Gastroesophageal sphincter (tissue), 4 donors: ENCODE measurements at regions not wholly inside any gene's neighbourhood (a gene's known extent, or its start where the extent isn't known, plus 50 kb on each side); places are given as distances from the start of the nearest gene placed in this dataset.

Source experiments
- ATAC-seq: fragments of 150-250 bp; one replicate; pipeline ENCODE4 v1.9.1; 2016; ENCODE audit warnings: mild to moderate bottlenecking, moderate library complexity
- H3K27ac ChIP-seq, 4 donors: fragments of 200-600 bp; sonication (generic) in 3 of 4; 1 replicate in 3 of 4; 2 replicates in 1 of 4; pipeline ENCODE4 v1.5.1; 2016 to 2019
- H3K27me3 ChIP-seq: fragments of 200-600 bp; sonication (generic); one replicate; pipeline ENCODE4 v1.5.1; 2019
- H3K36me3 ChIP-seq, 2 donors: fragments of 200-600 bp; sonication (generic); one replicate each; pipeline ENCODE4 v1.5.1; 2019; ENCODE audit warnings: control low read depth in 1 of 2
- H3K4me1 ChIP-seq, 3 donors: fragments of 200-600 bp; sonication (generic); 1 replicate in 2 of 3; 2 replicates in 1 of 3; pipeline ENCODE4 v1.5.1; 2016 to 2019; ENCODE audit warnings: control low read depth in 2 of 3
- H3K4me3 ChIP-seq, 2 donors: fragments of 200-600 bp; sonication (generic); one replicate each; pipeline ENCODE4 v1.5.1; 2019; ENCODE audit warnings: mild to moderate bottlenecking in 1 of 2, moderate library complexity in 1 of 2
- H3K9me3 ChIP-seq, 3 donors: fragments of 200-600 bp; sonication (generic); one replicate each; pipeline ENCODE4 v1.5.1; 2017 to 2019; ENCODE audit warnings: control low read depth in 2 of 3
- CTCF ChIP-seq, 4 experiments: fragments of 200-600 bp in 2 of 4; fragments of 450-650 bp in 2 of 4; sonication (generic) in 1 of 4; IDR thresholded peaks; one replicate each; pipeline ENCODE4 v1.5.1; 2017 to 2019; ENCODE audit warnings: antibody characterized with exemption in 4 of 4, mild to moderate bottlenecking in 2 of 4, moderate library complexity in 2 of 4
- EP300 ChIP-seq: sonication (generic); formaldehyde crosslinking; IDR thresholded peaks from one replicate; pipeline ENCODE4 v1.6.1; 2017; ENCODE audit warnings: antibody characterized with exemption, mild to moderate bottlenecking
- POLR2A ChIP-seq, 2 donors: fragments of 450-650 bp; IDR thresholded peaks; one replicate each; pipeline ENCODE4 v1.6.1; 2017; ENCODE audit warnings: antibody characterized with exemption in 2 of 2, mild to moderate bottlenecking in 2 of 2, moderate library complexity in 1 of 2
- POLR2AphosphoS5 ChIP-seq: sonication (generic); formaldehyde crosslinking; IDR thresholded peaks from one replicate; pipeline ENCODE4 v1.6.1; 2017; ENCODE audit warnings: antibody characterized with exemption
- WGBS, 2 donors: methylation state at CpG; one replicate each; pipeline ENCODE4 v1.1.5; 2018; ENCODE audit warnings: low coverage in 1 of 2; 5-methylcytosine and 5-hydroxymethylcytosine counted together

GRCh38 chr10:79005126-79005810 lies 63.5 kb upstream of the ZMIZ1 start:
- ATAC-seq: no peak
- H3K9me3 ChIP-seq: no peaks in the 10 kb centered on the region
- 53 to 72% methylated on average over 6 to 9 of the region's 11 CpGs for WGBS, 2 donors
- no peak for TF ChIP-seq EP300
- TF ChIP-seq CTCF (IDR thresholded peaks at IDR 0.05): no peak
- no peak for TF ChIP-seq POLR2AphosphoS5
- no peak for TF ChIP-seq POLR2A (IDR thresholded peaks at IDR 0.05)
- H3K4me1 ChIP-seq: no peaks in the 10 kb centered on the region
- no peaks in the 10 kb centered on the region for H3K27me3 ChIP-seq
- H3K36me3 ChIP-seq: no peaks in the 10 kb centered on the region
- no peak overlapping the region for H3K27ac ChIP-seq
- H3K4me3 ChIP-seq: no peak overlapping the region

- no peaks in the 10 kb centered on the region for H3K9me3 ChIP-seq
- H3K36me3 ChIP-seq: no peaks in the 10 kb centered on the region
- no peak for TF ChIP-seq CTCF (IDR thresholded peaks at IDR 0.05)
- no peak for TF ChIP-seq POLR2A (IDR thresholded peaks at IDR 0.05)
- TF ChIP-seq POLR2AphosphoS5: no peak
- TF ChIP-seq EP300: no peak
- WGBS, 2 donors: 93 to 97% methylated on average over 8 of the region's 8 CpGs
- H3K27me3 ChIP-seq: no peaks in the 10 kb centered on the region
- no peaks in the 10 kb centered on the region for H3K4me1 ChIP-seq
- no peak for ATAC-seq
- H3K27ac ChIP-seq: no peak overlapping the region
- H3K4me3 ChIP-seq: no peak overlapping the region
Measured at GRCh38 chr10:79007018-79007417, 61.7 kb upstream of the ZMIZ1 start.

GRCh38 chr10:79007421-79008319 lies 61.1 kb upstream of the ZMIZ1 start:
- Histone ChIP-seq H3K9me3 (no peaks in the 10 kb centered on the region), H3K36me3 (no peaks in the 10 kb centered on the region), H3K4me3 (no peak overlapping the region), H3K27ac (no peak overlapping the region), H3K4me1 (no peaks in the 10 kb centered on the region), H3K27me3 (no peaks in the 10 kb centered on the region)
- WGBS, 2 donors: 20 to 100% methylated on average over 1 to 3 of the region's 5 CpGs
- TF ChIP-seq CTCF (IDR thresholded peaks at IDR 0.05): no peak
- TF ChIP-seq EP300: no peak
- no peak for TF ChIP-seq POLR2A (IDR thresholded peaks at IDR 0.05)
- TF ChIP-seq POLR2AphosphoS5: no peak
- ATAC-seq: peak; percentile 86

- Histone ChIP-seq H3K27me3 (no peaks in the 10 kb centered on the region), H3K36me3 (no peaks in the 10 kb centered on the region), H3K9me3 (no peaks in the 10 kb centered on the region), H3K4me1 (no peaks in the 10 kb centered on the region), H3K27ac (no peak overlapping the region), H3K4me3 (no peak overlapping the region)
- TF ChIP-seq POLR2AphosphoS5 (no peak), EP300 (no peak), POLR2A (IDR thresholded peaks at IDR 0.05) (no peak), CTCF (IDR thresholded peaks at IDR 0.05) (no peak)
- 83% methylated on average over 1 of the region's 5 CpGs; no CpG with 5 or more reads in 1 of the 2 donors for WGBS, 2 donors
- ATAC-seq: no peak
Measured at GRCh38 chr10:79009145-79009544, 59.6 kb upstream of the ZMIZ1 start.
